KMS-11 (cell line): ENCODE measurements at regions not wholly inside any gene's neighbourhood (a gene's known extent, or its start where the extent isn't known, plus 50 kb on each side); places are given as distances from the start of the nearest gene placed in this dataset.

Experiments
- H2AFZ ChIP-seq: fragments of 200-600 bp; sonication (generic); 2 replicates; pipeline ENCODE4 v1.6.1; 2016; ENCODE audit warnings: antibody characterized with exemption, mixed run types, low read depth
- H3K27ac ChIP-seq: fragments of 200-600 bp; sonication (generic); 2 replicates; pipeline ENCODE4 v1.6.1; 2016; ENCODE audit warnings: mild to moderate bottlenecking, mixed run types
- H3K27me3 ChIP-seq: fragments of 200-600 bp; sonication (generic); 2 replicates; pipeline ENCODE4 v1.6.1; 2017; ENCODE audit warnings: mild to moderate bottlenecking, low read depth, mixed run types, moderate library complexity; ENCODE audit not compliant: insufficient read depth
- H3K36me3 ChIP-seq: fragments of 200-600 bp; sonication (generic); 2 replicates; pipeline ENCODE4 v1.6.1; 2017; ENCODE audit warnings: mild to moderate bottlenecking, mixed run types; ENCODE audit not compliant: insufficient read depth
- H3K4me1 ChIP-seq: fragments of 200-600 bp; sonication (generic); 2 replicates; pipeline ENCODE4 v1.6.1; 2016; ENCODE audit warnings: mild to moderate bottlenecking, low read depth, mixed run types; ENCODE audit not compliant: poor library complexity, severe bottlenecking
- H3K4me2 ChIP-seq: fragments of 200-600 bp; sonication (generic); 2 replicates; pipeline ENCODE4 v1.7.0; 2016; ENCODE audit warnings: mild to moderate bottlenecking, mixed run types
- H3K4me3 ChIP-seq: fragments of 200-600 bp; sonication (generic); IDR thresholded peaks from 2 replicates; pipeline ENCODE4 v1.6.1; 2017; ENCODE audit warnings: low read depth, low read length, mixed read lengths; ENCODE audit not compliant: insufficient read depth
- H3K79me2 ChIP-seq: fragments of 200-600 bp; sonication (generic); 2 replicates; pipeline ENCODE4 v1.6.1; 2016; ENCODE audit warnings: low read depth, mixed run types; ENCODE audit not compliant: insufficient read depth
- H3K9ac ChIP-seq: fragments of 200-600 bp; sonication (generic); 2 replicates; pipeline ENCODE4 v1.6.1; 2016; ENCODE audit warnings: mild to moderate bottlenecking, mixed run types
- H4K20me1 ChIP-seq: fragments of 200-600 bp; sonication (generic); 2 replicates; pipeline ENCODE4 v1.6.1; 2016; ENCODE audit warnings: mild to moderate bottlenecking, mixed run types; ENCODE audit not compliant: insufficient read depth
- CTCF ChIP-seq: fragments of 200-600 bp; sonication (generic); conservative IDR thresholded peaks from 2 replicates; pipeline ENCODE4 v1.6.1; 2017; ENCODE audit warnings: low read depth, mild to moderate bottlenecking, antibody characterized with exemption, low read length, moderate library complexity, mixed read lengths

GRCh38 chr12:107598906-107599305 is 86.7 kb upstream of the PWP1 start:
- Histone ChIP-seq H3K9ac (no peak overlapping the region), H3K36me3 (no peaks in the 10 kb centered on the region), H3K4me1 (no peaks in the 10 kb centered on the region), H3K4me3 (no peak overlapping the region), H2AFZ (no peak overlapping the region), H3K27me3 (no peaks in the 10 kb centered on the region), H3K79me2 (no peaks in the 10 kb centered on the region), H3K27ac (no peak overlapping the region), H3K4me2 (no peak overlapping the region), H4K20me1 (no peaks in the 10 kb centered on the region)
- TF ChIP-seq CTCF: no peak

GRCh38 chr12:107600581-107601144 is 84.9 kb upstream of the PWP1 start:
- no peak overlapping the region for H3K9ac ChIP-seq
- no peak overlapping the region for H2AFZ ChIP-seq
- H4K20me1 ChIP-seq: no peaks in the 10 kb centered on the region
- H3K4me3 ChIP-seq: no peak overlapping the region
- TF ChIP-seq CTCF: no peak
- H3K27ac ChIP-seq: no peak overlapping the region
- no peaks in the 10 kb centered on the region for H3K36me3 ChIP-seq
- no peaks in the 10 kb centered on the region for H3K27me3 ChIP-seq
- no peaks in the 10 kb centered on the region for H3K4me1 ChIP-seq
- H3K79me2 ChIP-seq: no peaks in the 10 kb centered on the region
- H3K4me2 ChIP-seq: no peak overlapping the region

GRCh38 chr12:107602446-107602845 is 83.2 kb upstream of the PWP1 start:
- TF ChIP-seq CTCF: no peak
- no peak overlapping the region for H3K27ac ChIP-seq
- H4K20me1 ChIP-seq: no peaks in the 10 kb centered on the region

GRCh38 chr12:107605293-107605692 is 80.3 kb upstream of the PWP1 start:
- no peak overlapping the region for H2AFZ ChIP-seq
- no peak overlapping the region for H3K4me2 ChIP-seq
- H3K27ac ChIP-seq: no peak overlapping the region
- no peaks in the 10 kb centered on the region for H3K79me2 ChIP-seq
- H3K27me3 ChIP-seq: no peaks in the 10 kb centered on the region
- H3K9ac ChIP-seq: no peak overlapping the region
- no peaks in the 10 kb centered on the region for H3K36me3 ChIP-seq
- no peak for TF ChIP-seq CTCF
- no peaks in the 10 kb centered on the region for H4K20me1 ChIP-seq
- no peak overlapping the region for H3K4me3 ChIP-seq
- no peaks in the 10 kb centered on the region for H3K4me1 ChIP-seq

More at GRCh38 chr12:107602446-107602845, 83.2 kb upstream of the PWP1 start:
- Histone ChIP-seq H3K4me2 (no peak overlapping the region), H3K9ac (no peak overlapping the region), H2AFZ (no peak overlapping the region), H3K27me3 (no peaks in the 10 kb centered on the region), H3K4me3 (no peak overlapping the region), H3K36me3 (no peaks in the 10 kb centered on the region), H3K79me2 (no peaks in the 10 kb centered on the region), H3K4me1 (no peaks in the 10 kb centered on the region)
